ENCODE measurements at regions not wholly inside any gene's neighbourhood (a gene's known extent, or its start where the extent isn't known, plus 50 kb on each side); places are given as distances from the start of the nearest gene placed in this dataset.

DNA sequence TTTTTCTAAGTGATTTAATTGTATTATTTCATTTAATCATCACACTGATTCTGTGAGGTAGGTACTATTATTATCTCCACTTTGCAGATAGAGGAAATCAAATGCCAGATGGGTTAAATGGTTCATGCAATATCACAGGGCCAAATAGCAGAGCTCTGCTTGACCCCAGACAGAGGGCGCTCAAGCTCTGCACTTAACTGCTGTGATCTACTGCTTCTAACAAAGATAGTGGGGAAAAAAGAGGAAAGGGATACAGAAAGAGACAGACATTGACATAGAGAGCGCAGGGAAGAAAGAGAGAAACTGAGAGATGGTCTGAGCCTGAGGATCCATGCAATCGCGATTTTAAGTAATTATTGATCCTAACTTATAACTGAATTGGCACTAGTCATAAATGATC lies 279.1 kb upstream of the THRB start:
- peak; percentile 81 for DNase-seq

DNA sequence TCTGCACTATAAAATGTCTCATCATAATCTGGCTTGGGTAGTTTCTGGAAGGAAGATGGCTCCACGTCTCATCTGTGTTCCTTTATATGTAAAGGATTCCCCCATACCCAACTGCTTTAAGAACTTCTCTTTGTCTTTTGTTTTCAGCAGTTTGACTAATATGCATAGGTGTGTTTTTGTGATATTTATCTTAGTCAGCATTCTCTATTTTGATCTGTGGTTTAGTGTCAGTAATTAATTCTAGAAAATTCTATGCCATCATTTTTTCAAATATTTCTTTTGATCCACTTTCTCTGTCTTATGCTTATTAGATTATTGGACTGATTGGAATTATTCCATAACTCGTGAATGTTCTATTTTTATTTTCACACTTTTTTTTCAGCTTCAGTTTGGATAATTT lies 286.3 kb upstream of the THRB start:
- no peak for DNase-seq

DNA sequence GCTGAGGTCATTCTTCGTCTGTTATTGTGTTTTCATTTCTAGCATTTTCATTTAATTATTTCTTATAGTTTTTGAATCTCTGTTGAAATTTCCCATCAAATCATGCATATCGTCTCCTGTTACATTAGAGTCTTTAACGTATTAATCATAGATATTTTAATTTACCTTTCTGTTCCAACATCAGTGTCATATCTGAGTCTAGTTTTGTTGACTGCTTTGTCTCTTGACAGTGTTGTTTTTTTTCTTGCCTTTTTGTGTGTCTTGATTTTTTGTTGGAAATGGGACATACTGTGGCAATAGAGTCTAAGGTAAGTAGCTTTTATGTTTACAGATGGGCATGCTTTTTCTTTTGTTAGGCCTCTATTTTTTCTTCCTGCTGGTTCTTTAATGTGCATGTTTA lies 286.8 kb upstream of the THRB start:
- DNase-seq: no peak

DNA sequence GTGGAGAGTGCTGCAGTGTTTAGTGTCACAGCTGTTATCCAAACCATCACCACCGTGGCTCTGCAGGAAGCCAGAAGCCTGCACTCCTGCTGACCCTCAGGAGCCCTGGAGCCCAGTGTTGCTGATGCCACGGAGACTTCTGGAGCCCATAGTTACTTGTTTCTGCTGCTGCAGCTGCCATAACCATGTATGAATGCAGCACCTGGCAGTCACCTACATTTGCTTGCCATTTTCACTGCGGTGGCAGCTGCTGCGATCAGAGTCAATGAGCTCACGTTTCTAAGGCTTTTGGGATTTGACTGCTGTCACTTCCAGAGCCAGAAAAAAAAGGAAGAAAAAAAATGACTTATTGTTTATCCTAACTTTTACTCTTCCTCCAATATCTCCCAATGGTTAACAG lies 299.2 kb upstream of the THRB start:
- no peak for DNase-seq

DNA sequence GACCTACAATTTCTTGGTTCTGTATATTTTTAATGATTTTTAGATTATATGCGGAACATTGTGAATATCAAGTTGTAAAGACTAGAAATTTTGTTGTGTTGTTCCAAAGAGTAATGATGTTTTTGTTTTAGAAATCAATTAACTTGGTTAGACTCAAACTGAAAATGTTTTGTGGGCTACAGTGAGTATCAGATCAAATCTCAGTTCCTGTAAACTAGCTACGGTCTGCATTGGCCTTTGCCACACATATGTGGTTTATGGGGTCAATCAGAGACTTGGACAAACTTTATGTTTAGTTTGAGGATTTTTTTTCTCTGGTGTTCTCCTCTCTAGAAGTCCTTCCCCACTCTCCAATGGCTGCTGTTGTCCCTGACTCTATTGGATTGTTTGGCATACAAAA lies 308.0 kb upstream of the THRB start:
- DNase-seq: no peak

DNA sequence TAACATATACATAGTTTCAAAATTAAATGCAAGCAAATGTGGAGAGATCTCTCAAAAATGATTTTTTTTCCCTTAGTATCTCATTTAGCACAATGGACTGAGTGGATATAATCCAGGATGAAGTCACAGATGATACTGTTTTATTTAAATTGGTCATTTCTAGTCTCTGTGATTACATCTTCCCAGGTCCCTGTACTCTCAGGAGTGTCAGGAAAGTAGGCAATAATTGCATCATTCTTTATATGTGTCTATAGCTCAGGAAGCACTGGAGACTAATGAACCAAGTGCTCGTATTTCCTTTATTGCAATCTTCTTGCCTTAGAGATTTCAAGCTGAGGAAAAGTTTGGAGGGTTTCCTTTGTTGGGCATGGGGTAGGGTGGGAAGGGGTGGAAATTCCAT lies 309.4 kb upstream of the THRB start:
- DNase-seq: no peak

DNA sequence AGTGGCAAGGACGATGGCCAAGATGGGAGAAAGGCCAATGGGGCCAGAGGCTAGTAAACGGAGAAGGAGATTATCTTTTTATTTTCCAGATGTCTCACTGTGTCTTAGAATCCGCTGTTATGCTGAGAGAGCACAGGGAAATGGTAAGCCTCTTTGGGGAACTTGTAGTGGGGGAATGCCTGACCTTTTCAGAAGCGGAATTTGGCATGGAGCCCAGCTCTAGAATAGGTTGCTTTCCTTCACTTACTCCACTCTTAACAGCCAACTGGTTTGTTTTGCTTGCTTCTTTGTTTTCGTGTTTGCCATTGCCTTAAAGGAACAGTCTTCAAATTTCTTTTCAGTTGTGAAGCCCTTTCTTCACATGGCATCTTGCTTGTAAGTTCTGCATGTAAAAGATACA lies 316.2 kb upstream of the THRB start:
- peak; percentile 36 for DNase-seq

DNA sequence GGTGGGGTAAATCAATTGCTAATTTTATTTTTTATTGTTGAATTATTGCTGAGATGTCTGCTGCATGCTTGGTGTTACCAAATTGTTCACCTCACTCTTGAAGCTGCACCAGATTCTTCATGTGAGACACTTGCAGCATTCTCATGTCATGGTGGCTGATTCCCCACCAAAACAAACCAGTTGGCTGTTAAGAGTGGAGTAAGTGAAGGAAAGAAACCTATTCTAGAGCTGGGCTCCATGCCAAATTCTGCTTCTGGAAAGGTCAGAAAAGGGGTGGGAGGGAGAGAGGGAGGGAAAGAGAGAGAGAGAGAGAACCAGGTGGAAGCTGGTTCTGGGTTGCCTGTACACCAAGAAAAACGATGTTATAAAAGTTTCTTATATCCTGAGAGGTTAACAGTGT lies 317.5 kb upstream of the THRB start:
- no peak for DNase-seq

DNA sequence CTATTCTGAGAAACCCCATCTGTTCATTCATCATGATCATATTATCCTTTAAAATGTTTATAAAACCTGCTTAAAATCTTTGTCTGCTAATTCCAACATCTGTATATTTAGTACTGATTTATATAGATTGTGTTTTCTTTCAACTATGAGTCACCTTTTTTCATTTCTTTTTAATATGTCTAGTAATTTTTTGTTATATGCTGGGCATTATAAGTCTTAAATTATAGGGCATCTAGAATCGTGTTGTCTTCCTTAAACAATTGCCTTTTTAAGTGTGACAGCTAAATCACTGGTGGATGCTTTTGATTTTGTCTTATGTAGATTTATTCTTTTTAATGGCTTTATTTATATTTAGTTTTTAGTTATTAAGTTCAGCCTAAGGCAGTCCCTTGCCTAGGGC lies 323.4 kb upstream of the THRB start:
- DNase-seq: no peak

DNA sequence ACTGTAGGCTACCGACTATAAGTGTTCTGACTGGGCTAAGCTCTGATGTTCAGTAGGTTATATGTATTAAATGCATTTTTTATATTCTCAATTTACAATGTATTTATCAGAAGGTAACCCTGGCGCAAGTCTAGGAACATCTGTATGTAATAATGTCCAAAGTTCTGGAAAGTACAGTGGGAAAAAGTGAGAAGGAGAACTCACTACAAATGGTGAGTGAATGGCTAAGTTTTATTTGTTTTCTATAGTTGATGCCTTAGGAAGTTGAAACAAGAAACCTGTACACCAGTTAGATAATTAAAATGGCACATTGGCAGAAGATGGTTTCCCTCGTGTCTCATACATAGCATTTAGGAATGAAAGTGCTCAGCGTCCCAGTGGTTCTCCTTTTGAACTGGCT lies 333.4 kb upstream of the THRB start:
- DNase-seq: no peak

DNA sequence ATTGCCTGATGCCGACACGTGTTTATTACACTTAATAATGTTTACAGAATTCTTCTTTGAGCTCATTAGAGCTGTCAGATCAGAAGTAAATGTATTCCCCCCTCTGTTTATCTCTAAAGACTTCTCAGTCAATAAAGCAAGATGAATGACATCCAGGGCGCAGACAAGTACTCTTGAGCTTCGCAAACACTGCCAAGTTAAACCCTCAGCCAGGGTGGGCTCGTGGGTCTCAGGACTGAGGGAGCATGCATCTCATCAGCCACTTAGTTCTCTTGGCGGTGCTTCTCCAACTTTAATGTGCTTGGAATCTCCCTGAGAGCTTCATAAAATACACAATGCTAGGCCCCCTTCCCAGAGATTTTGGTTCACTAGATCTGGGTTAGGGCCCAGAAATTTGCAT lies 333.9 kb upstream of the THRB start:
- DNase-seq: no peak

DNA sequence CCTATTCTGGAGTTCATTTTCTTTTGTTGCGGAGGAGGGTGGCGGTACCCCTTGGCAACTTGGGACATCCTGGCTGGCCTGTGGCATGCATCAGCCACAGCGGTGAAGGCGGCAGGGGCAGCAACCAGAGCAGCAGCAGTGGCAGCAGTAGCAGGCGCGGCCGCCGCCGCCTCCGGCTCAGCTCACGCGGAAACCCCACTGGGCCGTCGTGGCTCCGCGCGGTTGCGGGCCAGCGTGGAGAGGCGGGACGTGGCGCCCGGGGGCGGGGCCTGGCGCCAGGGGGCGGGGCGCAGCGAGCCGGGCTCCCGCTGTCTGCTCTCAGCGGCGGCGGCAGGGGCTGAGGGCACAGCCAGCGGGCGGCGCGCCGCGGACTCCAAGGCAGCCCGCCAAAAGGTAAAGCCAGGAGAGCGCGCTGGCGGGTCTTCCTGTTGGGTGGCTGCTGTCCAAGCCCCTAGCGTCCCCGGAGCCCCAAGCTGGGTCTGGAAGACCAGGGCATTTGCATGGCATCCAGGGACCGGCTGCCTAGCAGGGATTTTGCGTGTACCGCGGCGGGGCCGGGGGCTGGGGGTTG lies 334.4 kb upstream of the THRB start:
- DNase-seq: no peak

DNA sequence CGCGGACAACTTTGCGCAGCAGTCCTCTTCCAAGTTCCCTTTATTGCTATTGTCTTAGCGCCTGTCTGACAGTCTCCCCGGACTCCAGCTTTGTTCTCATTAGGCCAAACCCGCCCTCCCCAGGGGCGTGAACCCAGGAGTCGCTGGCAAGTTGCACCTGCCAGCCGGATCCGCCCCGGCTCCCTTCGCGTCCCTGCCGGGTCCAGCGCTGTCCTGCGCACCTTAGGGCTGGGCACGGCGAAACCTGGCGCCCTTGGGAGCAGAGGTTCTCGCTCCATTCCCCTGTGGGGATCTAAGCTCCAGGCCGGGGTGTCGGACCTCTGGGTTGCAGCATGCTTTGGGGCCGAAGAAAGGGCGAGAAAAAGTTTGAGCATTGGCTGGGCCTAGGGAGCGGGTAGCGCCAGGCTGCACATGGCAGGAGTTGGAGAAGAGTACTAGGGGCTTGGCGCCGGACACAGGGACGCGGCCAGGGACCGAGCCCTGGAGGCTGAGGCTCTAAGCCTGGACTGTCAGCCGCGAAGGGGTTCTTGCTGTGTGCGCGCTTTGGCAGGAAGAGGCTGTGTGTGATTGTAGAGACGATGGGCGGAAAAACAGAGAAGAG lies 335.1 kb upstream of the THRB start:
- no peak for DNase-seq

DNA sequence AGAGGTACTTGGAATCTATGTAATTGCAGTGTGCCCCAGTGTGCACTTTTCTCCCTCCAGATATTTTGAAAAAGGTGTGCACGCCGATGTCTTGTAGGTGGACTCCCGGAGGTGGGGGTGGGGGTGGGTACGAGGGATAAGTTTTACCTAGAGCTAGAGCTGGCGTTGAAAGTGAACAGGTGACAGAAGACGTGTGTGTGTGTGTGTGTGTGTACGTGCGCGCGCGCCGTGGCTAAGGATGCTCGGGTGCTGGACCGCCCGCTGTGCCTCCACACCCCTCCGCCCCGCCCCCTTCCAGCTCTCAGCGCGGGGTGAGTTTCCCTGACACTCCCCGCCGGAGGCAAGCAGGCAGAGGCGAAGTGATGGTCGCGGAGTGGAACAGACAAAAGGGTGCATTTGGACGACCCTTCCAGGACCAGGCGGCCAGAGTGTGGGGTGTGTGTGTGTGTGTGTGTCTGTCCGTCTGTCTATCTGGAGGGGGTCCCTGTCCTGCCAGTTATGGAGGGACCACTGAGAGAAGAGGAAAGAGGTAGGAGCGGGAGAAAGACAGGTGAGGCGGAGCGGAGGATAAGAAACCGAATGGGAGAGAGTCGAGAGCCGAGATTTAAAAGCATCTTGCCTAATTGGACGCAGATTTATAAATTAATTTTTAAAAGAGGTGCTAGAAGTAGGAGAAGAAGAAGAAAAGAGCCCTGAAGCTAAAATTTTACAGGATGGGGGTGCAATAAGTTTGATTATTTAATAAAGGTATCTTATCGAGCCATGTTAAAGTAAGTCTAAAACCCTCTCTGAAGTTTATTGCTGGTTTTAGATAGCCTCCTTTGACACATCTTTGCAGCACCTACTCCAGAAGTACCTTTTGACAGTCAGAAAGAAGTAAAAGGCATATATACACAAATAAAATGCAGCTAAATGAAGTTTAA lies 335.8 kb upstream of the THRB start:
- DNase-seq: no peak

DNA sequence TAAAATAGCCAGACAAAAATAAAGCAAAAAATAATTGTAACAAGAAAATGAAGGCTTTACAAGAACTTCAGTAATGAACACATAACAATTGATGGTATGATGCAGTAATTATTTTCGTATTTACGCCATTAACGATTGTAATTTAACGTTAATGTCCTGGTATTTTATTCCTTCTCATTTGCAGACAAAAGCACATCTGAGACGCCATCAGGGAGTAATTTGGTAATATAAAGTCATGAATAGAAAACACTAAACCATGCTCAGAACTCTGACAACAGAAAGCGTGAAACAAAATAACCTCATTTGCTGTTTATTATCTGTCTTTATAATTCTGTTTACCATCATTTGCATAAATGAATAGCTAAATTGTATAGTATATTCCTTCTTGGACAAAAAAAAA lies 336.6 kb upstream of the THRB start:
- DNase-seq: no peak

DNA sequence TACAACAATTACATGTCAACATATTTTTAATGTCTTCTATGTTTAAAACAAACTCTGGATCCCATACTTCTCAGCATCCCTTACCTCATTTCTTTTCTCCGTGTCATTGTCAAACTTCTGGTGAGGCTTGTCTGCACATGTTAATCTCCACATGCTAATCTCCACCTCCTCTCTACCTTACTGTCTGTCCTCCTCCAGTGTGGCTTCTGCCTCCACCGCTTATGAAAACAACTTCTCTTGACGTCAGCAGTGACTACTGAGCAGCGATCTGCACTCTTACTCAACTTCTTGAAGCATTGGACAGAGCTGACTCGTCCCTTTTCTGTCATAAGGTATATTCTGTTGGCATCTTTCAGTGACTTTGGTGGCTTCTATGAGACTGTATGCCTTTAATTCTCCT lies 338.2 kb upstream of the THRB start:
- DNase-seq: no peak

DNA sequence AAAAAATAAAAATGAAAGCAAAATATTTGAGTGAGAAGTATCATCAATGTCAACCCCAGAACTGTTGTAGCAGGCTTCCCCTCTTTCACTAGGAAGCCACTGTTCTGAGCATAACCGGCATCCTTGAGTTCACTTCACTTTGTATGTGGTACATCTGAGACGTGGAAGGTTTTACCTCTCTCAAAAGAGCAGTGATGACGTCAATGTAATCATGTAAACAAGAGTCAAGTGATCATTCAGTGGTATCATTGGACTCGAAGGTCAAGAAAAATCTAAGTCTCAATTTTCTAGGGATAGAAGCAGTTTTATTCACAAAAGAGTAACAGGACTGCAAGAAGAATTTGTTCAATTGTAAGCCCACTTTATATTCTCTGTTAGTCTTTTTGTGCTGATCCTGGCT lies 339.8 kb upstream of the THRB start:
- no peak for DNase-seq

DNA sequence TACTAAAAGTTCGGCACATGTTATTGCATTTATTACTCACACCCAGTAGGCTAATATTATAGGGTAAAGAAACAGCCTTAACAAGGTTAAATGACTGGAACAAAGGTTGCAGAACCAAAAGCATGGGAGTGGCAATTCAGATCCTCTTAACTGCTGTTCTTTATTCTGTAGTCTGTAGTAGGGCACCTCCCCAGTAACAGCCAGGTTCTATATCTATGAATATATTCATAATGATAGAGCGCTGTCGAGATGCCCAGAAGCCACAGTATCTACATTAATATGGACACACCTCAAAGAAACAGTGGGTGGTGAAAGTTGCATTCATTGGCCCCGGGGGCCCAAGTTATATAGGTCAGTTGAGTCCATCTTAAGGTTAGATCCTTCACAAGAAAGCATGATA lies 340.9 kb upstream of the THRB start:
- no peak for DNase-seq

DNA sequence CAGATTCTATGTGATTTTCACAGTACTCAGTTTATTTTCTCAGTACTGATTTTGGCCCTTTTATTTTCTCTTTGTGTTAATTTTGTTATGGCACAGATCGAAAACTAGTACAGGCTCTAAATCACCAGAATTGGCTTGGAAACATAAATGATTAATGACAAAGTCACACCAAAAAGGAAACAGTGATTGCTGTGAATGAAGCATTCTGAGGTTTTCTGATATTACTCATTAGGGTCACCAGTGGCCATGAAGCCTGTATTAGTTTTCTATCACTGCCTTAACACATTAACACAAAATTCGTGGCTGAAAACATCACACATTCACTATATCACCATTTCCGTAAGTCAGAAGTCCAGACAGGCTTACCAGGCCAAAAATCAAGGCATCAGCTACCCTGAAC lies 343.0 kb upstream of the THRB start:
- DNase-seq: no peak

DNA sequence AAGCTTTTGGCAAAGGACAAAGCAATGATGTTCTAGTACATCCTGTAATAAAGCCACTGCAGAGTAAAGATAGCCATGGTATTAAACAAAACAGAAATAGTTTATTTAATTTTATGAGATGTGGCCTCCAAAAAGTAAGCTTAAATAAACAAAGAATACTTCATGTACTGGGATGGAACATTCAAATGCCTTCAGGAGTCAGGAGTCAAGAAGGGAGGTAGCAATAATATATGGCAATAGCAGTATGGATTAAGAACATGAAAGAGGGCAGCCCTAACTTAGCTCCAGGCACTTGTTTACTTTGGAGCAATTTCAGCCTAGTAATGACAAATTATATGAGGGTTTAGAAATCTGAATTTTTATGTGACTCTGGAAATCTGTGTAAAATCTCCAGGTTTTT lies 343.9 kb upstream of the THRB start:
- DNase-seq: no peak

DNA sequence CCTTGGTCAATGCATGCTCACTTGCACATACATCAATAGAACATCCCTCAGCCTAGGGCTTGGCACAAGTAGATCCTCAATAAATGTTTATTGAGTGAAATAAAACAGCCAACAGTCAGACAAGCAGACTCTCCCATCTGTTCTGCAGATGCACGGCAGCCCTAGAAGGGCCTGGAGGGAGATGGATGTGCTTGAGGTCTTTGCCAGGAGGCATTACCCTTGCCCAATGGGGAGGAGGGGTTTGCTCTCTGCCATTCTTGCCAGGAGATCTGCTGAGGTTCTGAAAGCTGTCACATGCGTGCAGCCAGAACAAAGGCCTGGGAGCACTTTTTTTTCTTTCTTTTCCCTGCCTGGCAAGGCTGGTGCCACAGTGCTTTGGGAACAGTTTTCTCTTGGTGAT lies 349.3 kb upstream of the THRB start:
- no peak for DNase-seq

DNA sequence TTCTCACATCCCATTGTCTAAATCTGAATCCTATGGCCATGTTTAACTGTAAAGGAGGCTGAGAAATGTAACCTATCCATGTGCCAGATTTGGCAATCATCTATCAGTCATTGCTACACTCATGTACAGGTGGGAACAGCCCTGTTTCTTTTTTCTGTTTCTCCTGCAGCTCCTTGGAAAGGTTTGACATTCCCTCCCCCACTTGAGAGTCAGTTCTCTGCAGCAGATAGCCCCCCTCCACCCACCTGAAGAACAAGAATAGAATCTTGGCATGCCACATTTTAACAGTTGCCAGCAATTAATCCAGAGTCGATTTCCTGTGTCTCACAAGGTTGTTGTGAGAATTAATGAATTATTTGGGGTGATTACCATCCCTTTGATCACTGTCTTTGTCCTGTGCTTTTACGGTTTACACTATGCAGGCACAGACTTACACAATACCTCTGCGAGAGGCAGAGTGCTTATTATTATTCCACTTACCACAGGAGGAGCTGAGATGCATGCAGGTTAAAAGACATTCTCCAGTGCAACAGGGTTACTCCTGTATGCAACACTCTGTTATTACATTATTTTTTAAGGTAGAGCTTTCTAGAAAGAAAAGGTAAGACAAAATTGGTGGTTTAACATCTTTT lies 351.0 kb upstream of the THRB start:
- DNase-seq: no peak

DNA sequence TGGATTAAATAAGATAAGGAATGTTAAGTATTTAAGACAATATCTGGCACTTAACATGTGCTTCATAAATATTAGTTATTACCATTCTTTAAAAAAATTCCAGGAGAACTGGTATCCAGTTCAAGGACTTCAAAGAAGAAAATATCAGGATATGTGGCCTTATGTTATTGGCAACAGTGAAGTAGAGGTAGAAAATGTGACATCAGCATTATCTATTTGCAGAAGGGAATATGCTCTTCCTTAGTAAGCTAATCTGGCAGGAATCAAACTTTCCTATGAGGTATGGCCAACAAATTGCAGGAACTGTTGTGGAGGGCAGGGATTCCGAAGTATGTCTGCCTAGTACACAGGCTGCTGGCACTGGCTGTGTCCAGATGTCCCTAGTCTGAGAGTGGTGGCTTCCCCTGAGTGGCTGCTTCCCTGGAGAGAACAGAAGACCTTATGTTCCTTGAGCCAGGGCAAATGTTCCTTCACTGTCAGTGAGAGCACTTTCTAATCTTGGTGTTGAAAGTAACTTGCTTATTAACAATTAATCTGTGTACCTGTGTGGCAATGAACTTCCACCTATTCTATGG lies 351.7 kb upstream of the THRB start:
- no peak for DNase-seq

DNA sequence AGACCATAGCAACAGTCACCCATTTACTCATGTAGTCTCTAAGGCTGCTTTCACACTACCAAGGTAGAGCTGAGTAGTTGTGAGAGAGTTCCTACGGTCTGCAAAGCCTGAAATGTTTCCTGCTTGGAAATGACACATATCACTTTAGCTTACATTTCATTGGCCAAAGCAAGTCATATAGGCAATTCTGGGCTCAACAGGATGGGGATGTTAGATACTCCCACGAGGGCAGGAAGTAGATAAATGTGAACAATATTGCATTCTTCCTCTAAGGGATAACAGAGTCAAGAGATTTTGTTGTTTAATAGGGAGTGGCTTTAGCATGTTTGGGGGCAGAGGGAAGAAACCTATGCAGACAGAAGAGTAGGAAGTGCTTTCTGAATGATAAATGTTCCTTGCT lies 355.6 kb upstream of the THRB start:
- no peak for DNase-seq

Data from OCI-M1 (cell line).